ENCODE measurements at regions not wholly inside any gene's neighbourhood (a gene's known extent, or its start where the extent isn't known, plus 50 kb on each side); places are given as distances from the start of the nearest gene placed in this dataset.

DNA sequence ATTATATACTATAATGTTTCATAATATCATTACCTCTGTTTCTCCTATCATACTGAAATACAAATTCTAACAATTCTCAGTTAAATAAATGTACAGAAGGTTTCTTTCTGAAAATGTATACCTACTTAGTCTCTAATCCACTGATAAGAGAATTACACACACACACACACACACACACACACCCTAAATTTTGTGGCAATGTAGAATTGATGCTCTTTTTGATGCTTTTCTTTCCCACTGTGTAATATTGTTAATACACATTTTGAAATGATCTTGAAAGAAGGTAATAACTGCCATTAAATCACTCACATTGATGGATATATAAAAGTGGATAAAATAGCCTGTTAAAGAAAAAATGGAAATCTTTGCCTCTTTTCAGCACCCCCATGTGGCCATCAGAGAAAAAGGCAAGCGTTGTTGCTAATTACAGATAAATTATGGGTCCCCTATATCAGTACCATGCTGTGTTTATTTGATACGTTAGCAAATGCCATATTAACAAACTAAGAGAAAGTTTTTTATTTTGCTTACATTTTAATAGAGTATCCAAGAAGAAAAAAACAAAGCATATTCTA, 76.6 kb upstream of the VGLL2 start:
- CTCF ChIA-PET, result no interaction called here
- H3K36me3 ChIP-seq (ENCODE audit: insufficient read depth, low read length), result no peaks in the 10 kb centered on the region
- ATAC-seq (ENCODE audit: poor library complexity) (no peak), DNase-seq (no peak)
- TF ChIP-seq, protein P1, sequence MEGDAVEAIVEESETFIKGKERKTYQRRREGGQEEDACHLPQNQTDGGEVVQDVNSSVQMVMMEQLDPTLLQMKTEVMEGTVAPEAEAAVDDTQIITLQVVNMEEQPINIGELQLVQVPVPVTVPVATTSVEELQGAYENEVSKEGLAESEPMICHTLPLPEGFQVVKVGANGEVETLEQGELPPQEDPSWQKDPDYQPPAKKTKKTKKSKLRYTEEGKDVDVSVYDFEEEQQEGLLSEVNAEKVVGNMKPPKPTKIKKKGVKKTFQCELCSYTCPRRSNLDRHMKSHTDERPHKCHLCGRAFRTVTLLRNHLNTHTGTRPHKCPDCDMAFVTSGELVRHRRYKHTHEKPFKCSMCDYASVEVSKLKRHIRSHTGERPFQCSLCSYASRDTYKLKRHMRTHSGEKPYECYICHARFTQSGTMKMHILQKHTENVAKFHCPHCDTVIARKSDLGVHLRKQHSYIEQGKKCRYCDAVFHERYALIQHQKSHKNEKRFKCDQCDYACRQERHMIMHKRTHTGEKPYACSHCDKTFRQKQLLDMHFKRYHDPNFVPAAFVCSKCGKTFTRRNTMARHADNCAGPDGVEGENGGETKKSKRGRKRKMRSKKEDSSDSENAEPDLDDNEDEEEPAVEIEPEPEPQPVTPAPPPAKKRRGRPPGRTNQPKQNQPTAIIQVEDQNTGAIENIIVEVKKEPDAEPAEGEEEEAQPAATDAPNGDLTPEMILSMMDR (IDR thresholded peaks at IDR 0.05), result no peak
- intact Hi-C loops (cut with DNase I, micrococcal nuclease), result no loop called here
- Mint-ChIP-seq H3K4me1 (ENCODE audit: low read depth) (no peaks in the 10 kb centered on the region), H3K36me3 (ENCODE audit: low read depth) (no peaks in the 10 kb centered on the region), H3K27ac (no peak overlapping the region), H3K27me3 (no peaks in the 10 kb centered on the region), H3K4me3 (no peak overlapping the region), H3K9me3 (peaks cover 3% of the 10 kb centered on the region)
- no peaks in the 10 kb centered on the region for H3K9me3 ChIP-seq (ENCODE audit: control insufficient read depth in 1 of 2, insufficient read depth in 1 of 2, low read length in 2 of 2)
- no peaks in the 10 kb centered on the region for H3K27me3 ChIP-seq (ENCODE audit: control insufficient read depth in 1 of 2, insufficient read depth in 2 of 2, low read length in 2 of 2)
- no peaks in the 10 kb centered on the region for H3K4me1 ChIP-seq (ENCODE audit: insufficient read depth, low read length)
- no peak overlapping the region for H3K4me3 ChIP-seq (ENCODE audit: low read length)
- POLR2A ChIA-PET, result no interaction called here
- H3K27ac ChIP-seq (ENCODE audit: low read depth in 1 of 2, low read length in 2 of 2), result no peak overlapping the region

DNA sequence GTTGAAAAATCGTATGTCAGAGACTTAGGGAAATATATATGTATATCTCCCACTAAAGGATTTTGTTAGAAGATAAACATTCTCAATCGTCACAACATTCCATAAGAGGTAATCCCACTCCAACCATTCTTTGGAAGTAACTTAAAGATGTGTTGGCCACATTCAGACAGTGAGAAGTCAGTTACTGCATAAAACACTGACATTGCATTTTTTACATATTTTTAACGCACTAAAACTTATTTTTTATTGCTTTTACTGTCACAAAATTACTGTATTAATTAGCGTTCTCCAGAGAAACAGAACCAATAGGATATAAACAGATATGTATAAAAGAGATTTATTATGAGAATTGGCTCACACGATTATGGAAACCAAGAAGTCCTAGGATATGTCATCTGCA, 74.3 kb upstream of the VGLL2 start:
- H3K36me3 Mint-ChIP-seq (ENCODE audit: low read depth), result no peaks in the 10 kb centered on the region
- no peak overlapping the region for H3K4me3 Mint-ChIP-seq
- no peak for DNase-seq
- ChIA-PET CTCF (no interaction called here), POLR2A (no interaction called here)
- no peak overlapping the region for H3K27ac Mint-ChIP-seq
- Histone ChIP-seq H3K4me1 (ENCODE audit: insufficient read depth, low read length) (no peaks in the 10 kb centered on the region), H3K27me3 (ENCODE audit: control insufficient read depth in 1 of 2, insufficient read depth in 2 of 2, low read length in 2 of 2) (no peaks in the 10 kb centered on the region), H3K36me3 (ENCODE audit: insufficient read depth, low read length) (no peaks in the 10 kb centered on the region), H3K4me3 (ENCODE audit: low read length) (no peak overlapping the region), H3K9me3 (ENCODE audit: control insufficient read depth in 1 of 2, insufficient read depth in 1 of 2, low read length in 2 of 2) (no peaks in the 10 kb centered on the region), H3K27ac (ENCODE audit: low read depth in 1 of 2, low read length in 2 of 2) (no peak overlapping the region)
- intact Hi-C loops (cut with DNase I, micrococcal nuclease), result no loop called here
- no peak for ATAC-seq (ENCODE audit: poor library complexity)
- peaks cover 3% of the 10 kb centered on the region for H3K9me3 Mint-ChIP-seq
- H3K27me3 Mint-ChIP-seq, result no peaks in the 10 kb centered on the region
- TF ChIP-seq, protein P1 (IDR thresholded peaks at IDR 0.05), result no peak
- H3K4me1 Mint-ChIP-seq (ENCODE audit: low read depth), result no peaks in the 10 kb centered on the region

DNA sequence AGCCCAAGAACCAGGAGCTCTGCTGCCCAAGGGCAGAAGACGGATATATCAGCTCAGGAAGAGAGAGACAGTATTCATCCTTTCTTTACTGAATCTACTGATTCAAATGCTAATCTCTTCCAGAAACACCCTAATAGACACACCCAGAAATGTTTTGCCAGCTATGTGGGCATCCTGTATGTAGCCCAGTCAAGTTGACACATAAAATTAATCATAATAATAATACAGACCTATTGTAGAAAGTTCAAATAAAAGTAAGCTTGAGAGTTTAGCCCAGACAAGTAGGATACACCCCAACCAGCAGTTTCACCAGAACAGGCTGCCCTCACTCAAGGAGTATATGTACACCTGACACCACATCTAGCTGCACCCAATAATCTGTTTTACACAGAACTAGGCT, 73.9 kb upstream of the VGLL2 start:
- Histone ChIP-seq H3K27me3 (ENCODE audit: control insufficient read depth in 1 of 2, insufficient read depth in 2 of 2, low read length in 2 of 2) (no peaks in the 10 kb centered on the region), H3K4me1 (ENCODE audit: insufficient read depth, low read length) (no peaks in the 10 kb centered on the region), H3K9me3 (ENCODE audit: control insufficient read depth in 1 of 2, insufficient read depth in 1 of 2, low read length in 2 of 2) (no peaks in the 10 kb centered on the region), H3K27ac (ENCODE audit: low read depth in 1 of 2, low read length in 2 of 2) (no peak overlapping the region), H3K4me3 (ENCODE audit: low read length) (no peak overlapping the region), H3K36me3 (ENCODE audit: insufficient read depth, low read length) (no peaks in the 10 kb centered on the region)
- Mint-ChIP-seq H3K9me3 (peaks cover 3% of the 10 kb centered on the region), H3K4me3 (no peak overlapping the region), H3K36me3 (ENCODE audit: low read depth) (no peaks in the 10 kb centered on the region), H3K4me1 (ENCODE audit: low read depth) (no peaks in the 10 kb centered on the region), H3K27ac (no peak overlapping the region), H3K27me3 (no peaks in the 10 kb centered on the region)
- ChIA-PET POLR2A (no interaction called here), CTCF (no interaction called here)
- ATAC-seq (ENCODE audit: poor library complexity) (no peak), DNase-seq (no peak)
- TF ChIP-seq, protein P1 (IDR thresholded peaks at IDR 0.05), result no peak
- intact Hi-C loops (cut with DNase I, micrococcal nuclease), result no loop called here
